Gastroesophageal sphincter (tissue), 3 donors: ENCODE measurements at regions not wholly inside any gene's neighbourhood (a gene's known extent, or its start where the extent isn't known, plus 50 kb on each side); places are given as distances from the start of the nearest gene placed in this dataset.

ENCODE experiments used
- CTCF ChIP-seq, 4 experiments: fragments of 200-600 bp in 2 of 4; fragments of 450-650 bp in 2 of 4; sonication (generic) in 1 of 4; IDR thresholded peaks; one replicate each; pipeline ENCODE4 v1.5.1; 2017 to 2019; ENCODE audit warnings: antibody characterized with exemption in 4 of 4, mild to moderate bottlenecking in 2 of 4, moderate library complexity in 2 of 4
- EP300 ChIP-seq: sonication (generic); formaldehyde crosslinking; IDR thresholded peaks from one replicate; pipeline ENCODE4 v1.6.1; 2017; ENCODE audit warnings: antibody characterized with exemption, mild to moderate bottlenecking
- POLR2A ChIP-seq, 2 donors: fragments of 450-650 bp; IDR thresholded peaks; one replicate each; pipeline ENCODE4 v1.6.1; 2017; ENCODE audit warnings: antibody characterized with exemption in 2 of 2, mild to moderate bottlenecking in 2 of 2, moderate library complexity in 1 of 2

- no peak for TF ChIP-seq CTCF (IDR thresholded peaks at IDR 0.05)
- TF ChIP-seq POLR2A (IDR thresholded peaks at IDR 0.05): no peak
- no peak for TF ChIP-seq EP300
Measured at GRCh38 chr17:56727876-56728617, 105.7 kb downstream of the C17orf67 start.
